ENCODE measurements at regions not wholly inside any gene's neighbourhood (a gene's known extent, or its start where the extent isn't known, plus 50 kb on each side); places are given as distances from the start of the nearest gene placed in this dataset.
"Not testable (repeated sequence)": the region's sequence is repeated elsewhere in the genome, so short reads cannot be mapped to it uniquely, and the experiment has no call there.

DNA sequence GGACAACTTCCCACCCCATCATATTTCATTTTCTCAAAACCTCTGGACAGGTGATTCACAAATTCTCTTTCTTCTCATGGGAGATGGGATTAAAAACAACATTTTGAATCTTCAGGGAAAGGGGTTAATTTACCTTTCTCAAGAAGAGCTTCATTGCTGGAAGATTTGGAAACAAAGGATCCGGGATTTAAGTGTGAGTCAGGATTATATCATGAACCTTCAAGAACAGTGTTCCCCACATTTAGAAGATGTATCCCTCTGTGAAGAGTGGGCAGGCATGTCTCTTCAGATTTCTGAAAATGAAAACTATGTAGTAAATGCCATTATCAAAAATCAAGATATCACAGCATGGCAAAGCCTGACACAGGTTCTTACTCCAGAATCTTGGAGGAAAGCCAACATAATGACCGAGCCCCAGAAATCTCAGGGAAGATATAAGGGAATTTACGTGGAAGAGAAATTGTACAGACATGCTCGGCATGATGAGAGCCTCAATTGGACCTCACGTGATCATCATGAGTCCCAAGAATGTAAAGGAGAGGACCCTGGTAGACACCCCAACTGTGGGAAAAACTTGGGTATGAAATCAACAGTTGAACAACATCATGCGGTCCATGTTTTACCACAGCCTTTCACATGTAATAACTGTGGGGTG lies 99.5 kb upstream of the GPR39 start:
- CTCF ChIA-PET; H3K27ac ChIP-seq; POLR2A ChIA-PET (ENCODE audit: low non-redundant PET): not testable (repeated sequence)
- peak; percentile 3 for DNase-seq (ENCODE audit: low spot score)

DNA sequence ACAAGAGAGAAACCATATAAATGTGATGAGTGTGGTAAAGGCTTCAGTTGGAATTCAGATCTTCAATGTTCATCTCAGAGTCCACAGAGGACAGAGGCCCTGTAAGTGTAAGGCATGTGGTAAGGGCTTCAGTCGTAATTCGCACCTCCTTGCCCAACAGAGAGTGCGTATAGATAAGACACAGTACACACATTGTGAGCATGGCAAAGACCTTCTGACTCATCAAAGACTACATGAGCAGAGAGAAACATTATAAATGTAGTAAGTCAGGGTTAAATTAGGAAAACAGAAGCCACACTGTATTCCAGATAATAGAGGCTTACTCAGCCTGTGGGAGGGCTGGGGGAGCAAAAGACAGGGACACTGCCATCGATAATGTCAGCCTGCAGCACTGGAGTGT lies 98.1 kb upstream of the GPR39 start:
- CTCF ChIA-PET; DNase-seq (ENCODE audit: low spot score); POLR2A ChIA-PET (ENCODE audit: low non-redundant PET); H3K27ac ChIP-seq: not testable (repeated sequence)

DNA sequence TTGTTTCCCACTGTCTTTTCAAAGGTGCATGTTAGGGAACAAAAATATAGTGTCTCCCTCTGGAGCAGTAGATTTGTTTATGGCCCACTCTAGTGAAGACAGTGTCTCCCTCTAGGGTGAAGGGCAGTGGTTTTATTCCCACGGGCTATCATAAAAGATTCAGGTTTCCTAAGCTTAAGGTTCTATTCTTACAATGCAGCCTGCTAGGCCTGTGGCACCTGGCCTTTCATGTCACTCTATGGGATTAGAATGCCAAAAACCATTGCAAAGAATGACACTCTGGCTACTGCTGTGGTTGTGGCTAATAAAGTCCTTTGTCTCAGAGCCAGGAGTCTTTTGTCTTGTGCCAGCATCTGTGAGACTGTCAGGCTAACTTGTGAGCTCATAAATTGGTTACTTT lies 92.6 kb upstream of the GPR39 start:
- H3K27ac ChIP-seq; CTCF ChIA-PET; DNase-seq (ENCODE audit: low spot score); POLR2A ChIA-PET (ENCODE audit: low non-redundant PET): not testable (repeated sequence)

DNA sequence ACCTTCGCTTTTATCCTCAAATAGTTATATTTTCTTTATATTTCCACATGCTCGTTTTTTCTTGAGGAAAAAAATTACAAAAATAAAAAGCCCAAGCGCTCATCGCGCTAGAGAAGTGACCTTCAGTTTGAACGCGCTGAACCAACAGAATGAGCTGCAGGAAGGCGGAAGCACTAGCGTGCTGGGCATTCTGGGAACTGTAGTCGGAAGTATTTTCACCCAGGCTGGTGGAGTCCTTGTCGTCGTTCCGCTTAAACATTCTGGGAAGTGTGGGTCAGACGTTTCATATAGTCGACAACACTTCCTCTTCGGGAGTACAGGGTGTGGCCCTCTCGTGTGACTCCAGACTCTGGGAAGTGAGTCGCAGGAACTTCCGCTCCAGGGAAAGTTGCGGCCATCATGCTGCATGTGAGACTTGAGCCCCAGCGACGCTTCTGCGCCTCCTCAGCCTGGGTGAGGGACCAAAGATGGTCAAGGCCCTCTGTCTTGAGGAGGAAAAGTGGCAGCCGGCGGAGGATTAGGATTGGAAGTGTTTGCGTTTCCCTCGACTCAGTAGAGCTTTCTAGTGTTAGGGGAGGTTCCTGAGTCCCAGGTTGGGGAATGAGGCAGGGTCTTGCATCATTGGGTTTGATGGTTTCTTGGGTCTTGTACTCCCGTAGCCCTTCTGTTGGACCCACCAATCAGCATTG lies 84.1 kb upstream of the GPR39 start:
- CTCF ChIA-PET; DNase-seq (ENCODE audit: low spot score): not testable (repeated sequence)

GRCh38 chr2:132337135-132337534 lies 79.5 kb upstream of the GPR39 start:
- DNase-seq (ENCODE audit: low spot score); CTCF ChIA-PET; H3K27ac ChIP-seq; POLR2A ChIA-PET (ENCODE audit: low non-redundant PET): not testable (repeated sequence)

More for the DNA sequence above, 84.1 kb upstream of the GPR39 start:
- H3K27ac ChIP-seq; POLR2A ChIA-PET (ENCODE audit: low non-redundant PET): not testable (repeated sequence)

- POLR2A ChIA-PET (ENCODE audit: low non-redundant PET); CTCF ChIA-PET; H3K27ac ChIP-seq; DNase-seq (ENCODE audit: low spot score): not testable (repeated sequence)
These were observed 78.8 kb upstream of the GPR39 start for GRCh38 chr2:132337844-132338243.

GRCh38 chr2:132347041-132347780 lies 69.4 kb upstream of the GPR39 start:
- CTCF ChIA-PET; H3K27ac ChIP-seq; POLR2A ChIA-PET (ENCODE audit: low non-redundant PET): not testable (repeated sequence)
- peak; percentile 17 for DNase-seq (ENCODE audit: low spot score)

DNA sequence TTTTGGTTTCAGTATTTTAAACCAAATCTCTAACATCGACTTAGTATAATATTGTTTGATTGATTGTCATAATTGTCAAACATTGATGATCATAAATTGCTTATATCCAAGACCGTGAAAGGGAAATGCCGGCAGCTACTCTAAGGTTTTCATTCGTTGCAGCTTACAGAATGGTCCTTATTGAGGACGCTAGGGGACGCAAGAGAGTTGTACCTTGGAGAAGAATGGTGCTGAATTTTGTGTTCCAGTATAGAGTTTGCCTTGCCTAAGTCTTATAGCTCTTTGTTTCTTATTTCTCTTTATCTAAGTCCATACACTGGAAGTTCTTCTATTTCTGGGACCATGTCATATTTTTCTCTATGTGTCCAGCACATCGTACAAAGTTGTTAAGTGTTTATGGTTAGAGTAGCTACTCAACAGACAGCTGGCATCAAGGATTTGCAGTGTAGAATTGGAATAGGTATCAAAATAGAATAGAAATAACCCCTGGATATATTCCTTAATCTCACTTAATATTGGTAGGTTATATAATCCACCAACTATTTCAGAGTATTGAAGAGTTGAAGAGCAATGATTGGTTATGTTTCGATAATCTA lies 67.4 kb upstream of the GPR39 start:
- TF ChIP-seq, protein P1, sequence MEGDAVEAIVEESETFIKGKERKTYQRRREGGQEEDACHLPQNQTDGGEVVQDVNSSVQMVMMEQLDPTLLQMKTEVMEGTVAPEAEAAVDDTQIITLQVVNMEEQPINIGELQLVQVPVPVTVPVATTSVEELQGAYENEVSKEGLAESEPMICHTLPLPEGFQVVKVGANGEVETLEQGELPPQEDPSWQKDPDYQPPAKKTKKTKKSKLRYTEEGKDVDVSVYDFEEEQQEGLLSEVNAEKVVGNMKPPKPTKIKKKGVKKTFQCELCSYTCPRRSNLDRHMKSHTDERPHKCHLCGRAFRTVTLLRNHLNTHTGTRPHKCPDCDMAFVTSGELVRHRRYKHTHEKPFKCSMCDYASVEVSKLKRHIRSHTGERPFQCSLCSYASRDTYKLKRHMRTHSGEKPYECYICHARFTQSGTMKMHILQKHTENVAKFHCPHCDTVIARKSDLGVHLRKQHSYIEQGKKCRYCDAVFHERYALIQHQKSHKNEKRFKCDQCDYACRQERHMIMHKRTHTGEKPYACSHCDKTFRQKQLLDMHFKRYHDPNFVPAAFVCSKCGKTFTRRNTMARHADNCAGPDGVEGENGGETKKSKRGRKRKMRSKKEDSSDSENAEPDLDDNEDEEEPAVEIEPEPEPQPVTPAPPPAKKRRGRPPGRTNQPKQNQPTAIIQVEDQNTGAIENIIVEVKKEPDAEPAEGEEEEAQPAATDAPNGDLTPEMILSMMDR (conservative IDR thresholded peaks at IDR 0.05; ENCODE audit: low read depth): peak; percentile 79
- H3K27ac ChIP-seq; POLR2A ChIA-PET (ENCODE audit: low non-redundant PET); DNase-seq (ENCODE audit: low spot score): not testable (repeated sequence)
- CTCF ChIA-PET: interaction anchor here (0.6 to 1.0 kb wide), 3 partner anchors 67 to 506 kb away, joined by 3 read pairs; partner anchors contain the start of gene GPR39

- H3K27ac ChIP-seq; CTCF ChIA-PET; POLR2A ChIA-PET (ENCODE audit: low non-redundant PET); DNase-seq (ENCODE audit: low spot score): not testable (repeated sequence)
These were observed 64.9 kb upstream of the GPR39 start for GRCh38 chr2:132351668-132352067.

- POLR2A ChIA-PET (ENCODE audit: low non-redundant PET); DNase-seq (ENCODE audit: low spot score); CTCF ChIA-PET; H3K27ac ChIP-seq: not testable (repeated sequence)
These were observed 64.1 kb upstream of the GPR39 start for GRCh38 chr2:132352481-132353001.

DNA sequence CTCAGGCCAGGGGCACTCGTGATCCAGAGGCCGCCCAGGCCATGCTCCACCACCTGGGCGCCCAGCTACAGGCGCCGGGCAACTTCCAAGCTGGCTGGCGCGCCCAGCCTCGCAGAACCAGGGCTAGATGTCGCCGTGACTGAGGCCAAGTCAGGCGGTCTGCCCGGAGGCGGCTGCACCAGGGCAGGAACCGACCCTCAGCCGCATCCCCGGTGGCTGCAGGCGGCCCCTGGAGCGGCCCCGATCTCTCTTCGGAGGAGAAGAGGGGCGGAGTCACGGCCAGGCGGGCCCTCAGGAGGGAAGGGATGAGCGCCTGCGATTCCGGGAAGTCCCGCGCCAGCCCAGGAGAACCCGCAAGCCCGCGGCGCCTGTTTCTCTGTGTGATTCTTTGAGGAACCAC lies 63.2 kb upstream of the GPR39 start:
- DNase-seq (ENCODE audit: low spot score); POLR2A ChIA-PET (ENCODE audit: low non-redundant PET); CTCF ChIA-PET; H3K27ac ChIP-seq: not testable (repeated sequence)

GRCh38 chr2:132360964-132361363 lies 55.6 kb upstream of the GPR39 start:
- DNase-seq (ENCODE audit: low spot score); H3K27ac ChIP-seq; CTCF ChIA-PET; POLR2A ChIA-PET (ENCODE audit: low non-redundant PET): not testable (repeated sequence)

GRCh38 chr2:132361498-132361897 lies 55.1 kb upstream of the GPR39 start:
- H3K27ac ChIP-seq; CTCF ChIA-PET; POLR2A ChIA-PET (ENCODE audit: low non-redundant PET); DNase-seq (ENCODE audit: low spot score): not testable (repeated sequence)

GRCh38 chr2:132363352-132363751 lies 53.3 kb upstream of the GPR39 start:
- DNase-seq (ENCODE audit: low spot score); POLR2A ChIA-PET (ENCODE audit: low non-redundant PET); H3K27ac ChIP-seq; CTCF ChIA-PET: not testable (repeated sequence)

- POLR2A ChIA-PET (ENCODE audit: low non-redundant PET); H3K27ac ChIP-seq; DNase-seq (ENCODE audit: low spot score); CTCF ChIA-PET: not testable (repeated sequence)
These were observed 50.6 kb upstream of the GPR39 start for GRCh38 chr2:132365963-132366362.
